NCI-H526 treated with DMSO at 0.1 percent for 48 hours (cell line): ENCODE measurements at regions not wholly inside any gene's neighbourhood (a gene's known extent, or its start where the extent isn't known, plus 50 kb on each side); places are given as distances from the start of the nearest gene placed in this dataset.
A peak's percentile ranks its signal among the peaks of the same experiment; 100 is the strongest.
"Not testable (repeated sequence)": the region's sequence is repeated elsewhere in the genome, so short reads cannot be mapped to it uniquely, and the experiment has no call there.

Experiments used
- DNase-seq: peaks from one replicate; lab custom pipeline; 2025; lab: John Stamatoyannopoulos, UW

GRCh38 chr5:98500811-98501210, 272.7 kb upstream of the RGMB start:
- DNase-seq, result no peak

- DNase-seq, result no peak
Measured at GRCh38 chr5:98503616-98504015, 269.8 kb upstream of the RGMB start.

- DNase-seq, result no peak
Measured at GRCh38 chr5:98504505-98504904, 269.0 kb upstream of the RGMB start.

GRCh38 chr5:98510143-98510985, 263.1 kb upstream of the RGMB start:
- peak; percentile 28 for DNase-seq

- DNase-seq, result no peak
Measured at GRCh38 chr5:98513380-98513779, 260.1 kb upstream of the RGMB start.

GRCh38 chr5:98514215-98514614, 259.2 kb upstream of the RGMB start:
- DNase-seq, result no peak

- no peak for DNase-seq
Measured at GRCh38 chr5:98516701-98517100, 256.8 kb upstream of the RGMB start.

GRCh38 chr5:98517560-98518366, 255.7 kb upstream of the RGMB start:
- DNase-seq, result no peak

GRCh38 chr5:98518754-98519153, 254.7 kb upstream of the RGMB start:
- no peak for DNase-seq

GRCh38 chr5:98519571-98519970, 253.9 kb upstream of the RGMB start:
- DNase-seq, result no peak

- no peak for DNase-seq
Measured at GRCh38 chr5:98521821-98522220, 251.6 kb upstream of the RGMB start.

GRCh38 chr5:98524773-98525172, 248.7 kb upstream of the RGMB start:
- DNase-seq, result no peak

- DNase-seq, result no peak
Measured at GRCh38 chr5:98527846-98528245, 245.6 kb upstream of the RGMB start.

GRCh38 chr5:98529321-98529720, 244.1 kb upstream of the RGMB start:
- no peak for DNase-seq

- DNase-seq, result no peak
Measured at GRCh38 chr5:98530224-98530623, 243.2 kb upstream of the RGMB start.

- DNase-seq, result no peak
Measured at GRCh38 chr5:98535901-98536300, 237.6 kb upstream of the RGMB start.

GRCh38 chr5:98540056-98540455, 233.4 kb upstream of the RGMB start:
- no peak for DNase-seq

- DNase-seq, result no peak
Measured at GRCh38 chr5:98541641-98542040, 231.8 kb upstream of the RGMB start.

- no peak for DNase-seq
Measured at GRCh38 chr5:98543490-98543889, 230.0 kb upstream of the RGMB start.

GRCh38 chr5:98546924-98547323, 226.5 kb upstream of the RGMB start:
- DNase-seq, result not testable (repeated sequence)

GRCh38 chr5:98556712-98557111, 216.8 kb upstream of the RGMB start:
- DNase-seq, result no peak

GRCh38 chr5:98557916-98558315, 215.5 kb upstream of the RGMB start:
- DNase-seq, result no peak
